C4-2B (cell line): ENCODE measurements at regions not wholly inside any gene's neighbourhood (a gene's known extent, or its start where the extent isn't known, plus 50 kb on each side); places are given as distances from the start of the nearest gene placed in this dataset.

Experiments
- ZFX ChIP-seq: fragments of 450-650 bp; IDR thresholded peaks from 2 replicates; pipeline ENCODE4 v1.6.1; 2017
- TF ChIP-seq, protein P1 (sequence below): fragments of 450-650 bp; conservative IDR thresholded peaks from 2 replicates; pipeline ENCODE4 v1.5.1; 2017; ENCODE audit warnings: mild to moderate bottlenecking

DNA sequence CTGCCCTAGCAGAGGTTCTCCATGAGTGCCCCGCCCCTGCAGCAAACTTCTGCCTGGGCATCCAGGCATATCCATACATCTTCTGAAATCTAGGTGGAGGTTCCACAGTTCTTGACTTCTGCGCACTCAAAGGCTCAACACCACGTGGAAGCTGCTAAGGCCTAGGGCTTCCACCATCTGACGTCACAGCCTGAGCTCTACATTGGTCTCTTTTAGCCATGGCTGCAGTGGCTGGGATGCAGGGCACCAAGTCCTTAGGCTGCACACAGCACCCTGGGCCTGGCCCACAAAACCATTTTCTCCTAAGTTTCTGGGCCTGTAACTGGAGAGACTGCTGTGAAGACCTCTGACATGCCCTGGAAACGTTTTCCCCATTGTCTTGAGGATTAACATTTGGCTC, 272.6 kb upstream of the PLXNA2 start:
- TF ChIP-seq ZFX = no peak
- TF ChIP-seq, protein P1, sequence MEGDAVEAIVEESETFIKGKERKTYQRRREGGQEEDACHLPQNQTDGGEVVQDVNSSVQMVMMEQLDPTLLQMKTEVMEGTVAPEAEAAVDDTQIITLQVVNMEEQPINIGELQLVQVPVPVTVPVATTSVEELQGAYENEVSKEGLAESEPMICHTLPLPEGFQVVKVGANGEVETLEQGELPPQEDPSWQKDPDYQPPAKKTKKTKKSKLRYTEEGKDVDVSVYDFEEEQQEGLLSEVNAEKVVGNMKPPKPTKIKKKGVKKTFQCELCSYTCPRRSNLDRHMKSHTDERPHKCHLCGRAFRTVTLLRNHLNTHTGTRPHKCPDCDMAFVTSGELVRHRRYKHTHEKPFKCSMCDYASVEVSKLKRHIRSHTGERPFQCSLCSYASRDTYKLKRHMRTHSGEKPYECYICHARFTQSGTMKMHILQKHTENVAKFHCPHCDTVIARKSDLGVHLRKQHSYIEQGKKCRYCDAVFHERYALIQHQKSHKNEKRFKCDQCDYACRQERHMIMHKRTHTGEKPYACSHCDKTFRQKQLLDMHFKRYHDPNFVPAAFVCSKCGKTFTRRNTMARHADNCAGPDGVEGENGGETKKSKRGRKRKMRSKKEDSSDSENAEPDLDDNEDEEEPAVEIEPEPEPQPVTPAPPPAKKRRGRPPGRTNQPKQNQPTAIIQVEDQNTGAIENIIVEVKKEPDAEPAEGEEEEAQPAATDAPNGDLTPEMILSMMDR = no peak
